LNCaP clone FGC (cell line): ENCODE measurements at regions not wholly inside any gene's neighbourhood (a gene's known extent, or its start where the extent isn't known, plus 50 kb on each side); places are given as distances from the start of the nearest gene placed in this dataset.

Source experiments
- DNase-seq: peaks from one replicate; pipeline ENCODE4 v3.0.0-alpha.2; 2011; ENCODE audit warnings: low read depth
- H3K4me3 ChIP-seq: 2 replicates; pipeline ENCODE4 v1.5.1; 2011; ENCODE audit warnings: mild to moderate bottlenecking, low read depth, low read length, control low read depth
- CTCF ChIP-seq: IDR thresholded peaks from 2 replicates; pipeline ENCODE4 v1.5.1; 2012; ENCODE audit warnings: mild to moderate bottlenecking; ENCODE audit not compliant: control insufficient read depth, insufficient read depth; ENCODE audit errors: extremely low read depth

- TF ChIP-seq CTCF = no peak
- no peak for DNase-seq
These were observed 94.3 kb downstream of the AXIN2 start for GRCh38 chr17:65467156-65467555.

GRCh38 chr17:65466547-65466946, 94.9 kb downstream of the AXIN2 start:
- no peak overlapping the region for H3K4me3 ChIP-seq
- DNase-seq = no peak
- TF ChIP-seq CTCF = no peak

More at GRCh38 chr17:65467156-65467555, 94.3 kb downstream of the AXIN2 start:
- no peak overlapping the region for H3K4me3 ChIP-seq

- no peak for TF ChIP-seq CTCF
These were observed 98.2 kb downstream of the AXIN2 start for GRCh38 chr17:65463242-65463641.

GRCh38 chr17:65459677-65460347, 101.6 kb downstream of the AXIN2 start:
- TF ChIP-seq CTCF = no peak
- DNase-seq = no peak
- H3K4me3 ChIP-seq = no peak overlapping the region

More at GRCh38 chr17:65463242-65463641, 98.2 kb downstream of the AXIN2 start:
- no peak overlapping the region for H3K4me3 ChIP-seq
- DNase-seq = no peak

- H3K4me3 ChIP-seq = no peak overlapping the region
- TF ChIP-seq CTCF = no peak
- DNase-seq = no peak
These were observed 103.7 kb downstream of the AXIN2 start for GRCh38 chr17:65457635-65458257.

- no peak overlapping the region for H3K4me3 ChIP-seq
- no peak for TF ChIP-seq CTCF
- DNase-seq = peak; percentile 10
These were observed 104.3 kb downstream of the AXIN2 start for GRCh38 chr17:65457183-65457582.
